ENCODE measurements at regions not wholly inside any gene's neighbourhood (a gene's known extent, or its start where the extent isn't known, plus 50 kb on each side); places are given as distances from the start of the nearest gene placed in this dataset.

GRCh38 chr18:53610957-53611356 is 613.5 kb downstream of the MBD2 start:
- ChIA-PET CTCF (no interaction called here), POLR2A (no interaction called here)
- H3K36me3 ChIP-seq (ENCODE audit: control insufficient read depth, insufficient read depth, low read length): no peaks in the 10 kb centered on the region
- no peaks in the 10 kb centered on the region for H3K27me3 ChIP-seq (ENCODE audit: control insufficient read depth, insufficient read depth, low read length)
- no peak for TF ChIP-seq CTCF (IDR thresholded peaks at IDR 0.05; ENCODE audit: insufficient read depth, low read depth, low read length)
- no peak for DNase-seq (ENCODE audit: low read depth)
- no peak overlapping the region for H3K4me3 ChIP-seq (ENCODE audit: low read depth, low read length)

- no peak for TF ChIP-seq CTCF (IDR thresholded peaks at IDR 0.05; ENCODE audit: insufficient read depth, low read depth, low read length)
- POLR2A ChIA-PET: no interaction called here
- H3K36me3 ChIP-seq (ENCODE audit: control insufficient read depth, insufficient read depth, low read length): no peaks in the 10 kb centered on the region
- no peak overlapping the region for H3K4me3 ChIP-seq (ENCODE audit: low read depth, low read length)
- no peaks in the 10 kb centered on the region for H3K27me3 ChIP-seq (ENCODE audit: control insufficient read depth, insufficient read depth, low read length)
- CTCF ChIA-PET: no interaction called here
- DNase-seq (ENCODE audit: low read depth): no peak
Measured at GRCh38 chr18:53606792-53607191, 617.7 kb downstream of the MBD2 start.

GRCh38 chr18:53605198-53605597 is 619.3 kb downstream of the MBD2 start:
- no peaks in the 10 kb centered on the region for H3K27me3 ChIP-seq (ENCODE audit: control insufficient read depth, insufficient read depth, low read length)
- ChIA-PET CTCF (no interaction called here), POLR2A (no interaction called here)
- H3K4me3 ChIP-seq (ENCODE audit: low read depth, low read length): no peak overlapping the region
- no peak for TF ChIP-seq CTCF (IDR thresholded peaks at IDR 0.05; ENCODE audit: insufficient read depth, low read depth, low read length)
- H3K36me3 ChIP-seq (ENCODE audit: control insufficient read depth, insufficient read depth, low read length): no peaks in the 10 kb centered on the region
- DNase-seq (ENCODE audit: low read depth): no peak

- no peak for DNase-seq (ENCODE audit: low read depth)
- POLR2A ChIA-PET: no interaction called here
- CTCF ChIA-PET: no interaction called here
- Histone ChIP-seq H3K4me3 (ENCODE audit: low read depth, low read length) (no peak overlapping the region), H3K27me3 (ENCODE audit: control insufficient read depth, insufficient read depth, low read length) (no peaks in the 10 kb centered on the region), H3K36me3 (ENCODE audit: control insufficient read depth, insufficient read depth, low read length) (no peaks in the 10 kb centered on the region)
- no peak for TF ChIP-seq CTCF (IDR thresholded peaks at IDR 0.05; ENCODE audit: insufficient read depth, low read depth, low read length)
Measured at GRCh38 chr18:53603276-53603675, 621.2 kb downstream of the MBD2 start.

- ChIA-PET POLR2A (no interaction called here), CTCF (no interaction called here)
- Histone ChIP-seq H3K36me3 (ENCODE audit: control insufficient read depth, insufficient read depth, low read length) (no peaks in the 10 kb centered on the region), H3K4me3 (ENCODE audit: low read depth, low read length) (no peak overlapping the region), H3K27me3 (ENCODE audit: control insufficient read depth, insufficient read depth, low read length) (no peaks in the 10 kb centered on the region)
- TF ChIP-seq CTCF (IDR thresholded peaks at IDR 0.05; ENCODE audit: insufficient read depth, low read depth, low read length): no peak
- no peak for DNase-seq (ENCODE audit: low read depth)
Measured at GRCh38 chr18:53601344-53601743, 623.1 kb downstream of the MBD2 start.

Measured in BJ (cell line).